IMR-90 (cell line): ENCODE measurements at regions not wholly inside any gene's neighbourhood (a gene's known extent, or its start where the extent isn't known, plus 50 kb on each side); places are given as distances from the start of the nearest gene placed in this dataset.

Experiments
- ATAC-seq: fragments of 200-7000 bp; cut with Tn5 transposase; 2 replicates; pipeline ENCODE4 v1.9.1; 2020; ENCODE audit warnings: low read depth, mild to moderate bottlenecking, moderate library complexity
- BruUV-seq: library from RNA; stranded (reverse); fragments of 400-500 nt; replicated peaks from 2 replicates; lab custom pipeline; 2021; lab: Mats Ljungman, UMichigan
- CTCF ChIA-PET: fragments of 300-600 bp; formaldehyde crosslinking; extraction: SDS; loops from one replicate; lab custom pipeline; 2021; ENCODE audit warnings: antibody characterized with exemption; lab: Yijun Ruan, JAX
- POLR2A ChIA-PET: fragments of 300-600 bp; sonication (Branson Sonifier 250); formaldehyde crosslinking; loops from one replicate; lab custom pipeline; 2022; ENCODE audit warnings: antibody characterized with exemption; ENCODE audit not compliant: unreplicated experiment; lab: Charles Lee
- DNase-seq: peaks from one replicate; pipeline ENCODE4 v3.0.0; 2013
- H2AFZ ChIP-seq: replicated peaks from 2 replicates; pipeline ENCODE3; 2013; ENCODE audit warnings: low read length, mild to moderate bottlenecking; ENCODE audit not compliant: poor library complexity
- H2AK5ac ChIP-seq: 2 replicates; pipeline ENCODE4 v1.6.1; 2013; ENCODE audit warnings: low read depth, low read length, inconsistent platforms
- H2AK9ac ChIP-seq: replicated peaks from 2 replicates; pipeline ENCODE3; 2013; ENCODE audit warnings: mild to moderate bottlenecking, low read depth, low read length, moderate library complexity; ENCODE audit not compliant: poor library complexity
- H2BK120ac ChIP-seq: 2 replicates; pipeline ENCODE4 v1.6.1; 2013; ENCODE audit warnings: low read depth, low read length, inconsistent platforms
- H2BK15ac ChIP-seq: 3 replicates; pipeline ENCODE4 v1.6.1; 2013; ENCODE audit warnings: low read depth, low read length, inconsistent platforms
- H2BK20ac ChIP-seq: 2 replicates; pipeline ENCODE4 v1.6.1; 2013; ENCODE audit warnings: low read depth, mild to moderate bottlenecking, inconsistent platforms, low read length, moderate library complexity
- H2BK5ac ChIP-seq: 2 replicates; pipeline ENCODE4 v1.6.1; 2013; ENCODE audit warnings: mild to moderate bottlenecking, low read depth, low read length, inconsistent platforms; ENCODE audit not compliant: poor library complexity, severe bottlenecking
- H3K14ac ChIP-seq: replicated peaks from 2 replicates; pipeline ENCODE4 v1.6.1; 2013; ENCODE audit warnings: low read depth, low read length, inconsistent platforms
- H3K18ac ChIP-seq: 2 replicates; pipeline ENCODE4 v1.6.1; 2013; ENCODE audit warnings: low read depth, low read length, control low read depth
- H3K23ac ChIP-seq: 2 replicates; pipeline ENCODE4 v1.6.1; 2013; ENCODE audit warnings: low read depth, low read length, inconsistent platforms
- H3K27ac ChIP-seq: 2 replicates; pipeline ENCODE4 v1.5.1; 2013; ENCODE audit warnings: mild to moderate bottlenecking, control low read depth, low read length; ENCODE audit not compliant: insufficient read depth
- H3K27me3 ChIP-seq: 2 replicates; pipeline ENCODE4 v1.6.1; 2013; ENCODE audit warnings: low read length; ENCODE audit not compliant: control insufficient read depth, insufficient read depth
- H3K36me3 ChIP-seq: 2 replicates; pipeline ENCODE4 v1.6.1; 2013; ENCODE audit warnings: low read length, mixed read lengths; ENCODE audit not compliant: control insufficient read depth, insufficient read depth
- H3K4ac ChIP-seq: 2 replicates; pipeline ENCODE4 v1.6.1; 2013; ENCODE audit warnings: low read depth, low read length, inconsistent platforms
- H3K4me1 ChIP-seq: 2 replicates; pipeline ENCODE4 v1.6.1; 2013; ENCODE audit warnings: low read length, mixed read lengths; ENCODE audit not compliant: control insufficient read depth, insufficient read depth
- H3K4me2 ChIP-seq: 2 replicates; pipeline ENCODE4 v1.6.1; 2013; ENCODE audit warnings: low read depth, mild to moderate bottlenecking, control low read depth, low read length, moderate library complexity
- H3K4me3 ChIP-seq: 2 replicates; pipeline ENCODE4 v1.5.1; 2013; ENCODE audit warnings: low read depth, mild to moderate bottlenecking, control low read depth, low read length, moderate library complexity; ENCODE audit not compliant: insufficient read depth
- H3K56ac ChIP-seq: 2 replicates; pipeline ENCODE4 v1.6.1; 2013; ENCODE audit warnings: low read length, inconsistent platforms; ENCODE audit not compliant: insufficient read depth; ENCODE audit errors: extremely low read depth
- H3K79me1 ChIP-seq, 2 experiments: 2 replicates each; pipeline ENCODE4 v1.6.1; 2013; ENCODE audit warnings: low read length in 2 of 2, inconsistent platforms in 1 of 2, low read depth in 1 of 2
- H3K9ac ChIP-seq: 2 replicates; pipeline ENCODE4 v1.6.1; 2013; ENCODE audit warnings: low read depth, low read length, control low read depth
- H3K9me1 ChIP-seq: 2 replicates; pipeline ENCODE4 v1.6.1; 2013; ENCODE audit warnings: low read length, inconsistent platforms; ENCODE audit not compliant: insufficient read depth
- H3K9me3 ChIP-seq: 2 replicates; pipeline ENCODE4 v1.6.1; 2013; ENCODE audit warnings: low read length; ENCODE audit not compliant: control insufficient read depth, insufficient read depth
- H4K20me1 ChIP-seq: 2 replicates; pipeline ENCODE4 v1.6.1; 2013; ENCODE audit warnings: low read length, inconsistent platforms; ENCODE audit not compliant: insufficient read depth
- H4K5ac ChIP-seq: 2 replicates; pipeline ENCODE4 v1.6.1; 2013; ENCODE audit warnings: mild to moderate bottlenecking, low read depth, low read length, control low read depth
- H4K8ac ChIP-seq, 2 experiments: 2 replicates each; pipeline ENCODE4 v1.6.1; 2013; ENCODE audit warnings: low read depth in 2 of 2, low read length in 2 of 2, control low read depth in 1 of 2, inconsistent platforms in 1 of 2
- H4K91ac ChIP-seq: 2 replicates; pipeline ENCODE4 v1.6.1; 2013; ENCODE audit warnings: low read depth, low read length, inconsistent platforms; ENCODE audit not compliant: insufficient read depth
- CEBPB ChIP-seq: IDR thresholded peaks from 2 replicates; pipeline ENCODE4 v1.6.1; 2012; ENCODE audit warnings: low read depth, low read length, improper control_type of control experiment
- CTCF ChIP-seq: conservative IDR thresholded peaks from 2 replicates; pipeline ENCODE4 v1.5.1; 2012; ENCODE audit warnings: mild to moderate bottlenecking, low read depth, low read length, improper control_type of control experiment
- FOS ChIP-seq: fragments of 150-350 bp; IDR thresholded peaks from 2 replicates; pipeline ENCODE4 v1.6.1; 2016; ENCODE audit warnings: low read depth, low read length
- MAFK ChIP-seq: IDR thresholded peaks from 2 replicates; pipeline ENCODE4 v1.6.1; 2012; ENCODE audit warnings: low read depth, low read length, improper control_type of control experiment
- MAZ ChIP-seq: IDR thresholded peaks from 2 replicates; pipeline ENCODE4 v1.6.1; 2012; ENCODE audit warnings: low read depth, mild to moderate bottlenecking, low read length, improper control_type of control experiment, moderate library complexity, borderline replicate concordance
- MXI1 ChIP-seq: IDR thresholded peaks from 2 replicates; pipeline ENCODE4 v1.6.1; 2012; ENCODE audit warnings: low read depth, mild to moderate bottlenecking, low read length, moderate library complexity, borderline replicate concordance
- NFE2L2 ChIP-seq: fragments of 150-350 bp; IDR thresholded peaks from 2 replicates; pipeline ENCODE4 v1.6.1; 2016; ENCODE audit warnings: low read depth, mild to moderate bottlenecking, low read length
- POLR2A ChIP-seq: IDR thresholded peaks from 2 replicates; pipeline ENCODE4 v1.6.1; 2012; ENCODE audit warnings: mild to moderate bottlenecking, low read depth, low read length
- RAD21 ChIP-seq: IDR thresholded peaks from 2 replicates; pipeline ENCODE4 v1.6.1; 2012; ENCODE audit warnings: low read length, improper control_type of control experiment
- RFX5 ChIP-seq: IDR thresholded peaks from 2 replicates; pipeline ENCODE4 v1.8.0; 2012; ENCODE audit warnings: low read depth, mild to moderate bottlenecking, low read length, moderate library complexity
- SMC3 ChIP-seq: fragments of 150-350 bp; IDR thresholded peaks from 2 replicates; pipeline ENCODE4 v1.6.1; 2016; ENCODE audit warnings: low read depth, mild to moderate bottlenecking, antibody characterized with exemption, low read length, moderate library complexity
- WGBS, 2 experiments: methylation state at CpG; one replicate each; pipeline versions ENCODE4 v1.1.5 to v1.1.7; 2013; ENCODE audit warnings: missing lambda C conversion rate in 2 of 2; ENCODE audit not compliant: insufficient read length in 1 of 2; ENCODE audit errors: extremely low coverage in 2 of 2; 5-methylcytosine and 5-hydroxymethylcytosine counted together
- dilution Hi-C: fragments of 300-500 bp; cut with HindIII; formaldehyde crosslinking; loops from one replicate; pipeline ENCODE4 v1.14.3; 2018; ENCODE audit warnings: low sequenced_read_pairs; ENCODE audit not compliant: unreplicated experiment
- in situ Hi-C: fragments of 300-500 bp; cut with MboI; formaldehyde crosslinking; loops from 3 replicates; pipeline ENCODE4 v1.14.3; 2019; ENCODE audit warnings: low sequenced_read_pairs, inconsistent platforms, mixed read lengths
- intact Hi-C: fragments of 100-400 bp; cut with micrococcal nuclease; formaldehyde crosslinking; loops from 2 replicates; pipeline ENCODE4 v1.10.0; 2022
- TF ChIP-seq, protein P1 (sequence below): fragments of 150-350 bp; IDR thresholded peaks from 2 replicates; pipeline ENCODE4 v1.6.1; 2016; ENCODE audit warnings: low read depth, mild to moderate bottlenecking, low read length, moderate library complexity, borderline replicate concordance
- TF ChIP-seq, protein P2 (sequence below): fragments of 150-350 bp; IDR thresholded peaks from 2 replicates; pipeline ENCODE4 v1.6.1; 2017; ENCODE audit warnings: mild to moderate bottlenecking, antibody characterized with exemption, low read length, low read depth

GRCh38 chrX:20350596-20350995 lies 83.9 kb upstream of the RPS6KA3 start:
- POLR2A ChIA-PET, result no interaction called here
- no TSS peak for BruUV-seq

More at GRCh38 chrX:20350596-20350995, 83.9 kb upstream of the RPS6KA3 start:
- no CpG with 5 or more reads among the region's 3 CpGs for WGBS, 2 experiments
- TF ChIP-seq MAFK, result no peak
- TF ChIP-seq RFX5, result no peak
- TF ChIP-seq, protein P1, sequence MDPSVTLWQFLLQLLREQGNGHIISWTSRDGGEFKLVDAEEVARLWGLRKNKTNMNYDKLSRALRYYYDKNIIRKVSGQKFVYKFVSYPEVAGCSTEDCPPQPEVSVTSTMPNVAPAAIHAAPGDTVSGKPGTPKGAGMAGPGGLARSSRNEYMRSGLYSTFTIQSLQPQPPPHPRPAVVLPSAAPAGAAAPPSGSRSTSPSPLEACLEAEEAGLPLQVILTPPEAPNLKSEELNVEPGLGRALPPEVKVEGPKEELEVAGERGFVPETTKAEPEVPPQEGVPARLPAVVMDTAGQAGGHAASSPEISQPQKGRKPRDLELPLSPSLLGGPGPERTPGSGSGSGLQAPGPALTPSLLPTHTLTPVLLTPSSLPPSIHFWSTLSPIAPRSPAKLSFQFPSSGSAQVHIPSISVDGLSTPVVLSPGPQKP, result no peak
- TF ChIP-seq CEBPB, result no peak
- no peak for TF ChIP-seq POLR2A
- no peak for TF ChIP-seq MAZ
- TF ChIP-seq MXI1, result no peak
- TF ChIP-seq CTCF, result no peak
- no peak for TF ChIP-seq SMC3
- TF ChIP-seq NFE2L2, result no peak
- no peak for TF ChIP-seq RAD21
- TF ChIP-seq FOS, result no peak
- TF ChIP-seq, protein P2, sequence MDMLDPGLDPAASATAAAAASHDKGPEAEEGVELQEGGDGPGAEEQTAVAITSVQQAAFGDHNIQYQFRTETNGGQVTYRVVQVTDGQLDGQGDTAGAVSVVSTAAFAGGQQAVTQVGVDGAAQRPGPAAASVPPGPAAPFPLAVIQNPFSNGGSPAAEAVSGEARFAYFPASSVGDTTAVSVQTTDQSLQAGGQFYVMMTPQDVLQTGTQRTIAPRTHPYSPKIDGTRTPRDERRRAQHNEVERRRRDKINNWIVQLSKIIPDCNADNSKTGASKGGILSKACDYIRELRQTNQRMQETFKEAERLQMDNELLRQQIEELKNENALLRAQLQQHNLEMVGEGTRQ, result no peak
- no peak overlapping the region for H2BK5ac ChIP-seq
- no peaks in the 10 kb centered on the region for H4K20me1 ChIP-seq
- CTCF ChIA-PET, result no interaction called here
- peaks cover 3% of the 10 kb centered on the region for H3K27me3 ChIP-seq
- in situ Hi-C loops, result no loop called here
- no peak overlapping the region for H4K8ac ChIP-seq
- intact Hi-C loops, result no loop called here
- no peaks in the 10 kb centered on the region for H3K9me1 ChIP-seq
- no peaks in the 10 kb centered on the region for H3K36me3 ChIP-seq
- no peak for ATAC-seq
- no peak overlapping the region for H3K4ac ChIP-seq
- dilution Hi-C loops, result no loop called here
- no peak overlapping the region for H3K27ac ChIP-seq
- no peak overlapping the region for H2AK5ac ChIP-seq
- H2BK15ac ChIP-seq, result no peak overlapping the region
- H3K4me1 ChIP-seq, result no peaks in the 10 kb centered on the region
- no peak overlapping the region for H3K4me3 ChIP-seq
- no peak overlapping the region for H3K56ac ChIP-seq
- H2AFZ ChIP-seq, result no peak overlapping the region
- H2AK9ac ChIP-seq, result no peak overlapping the region
- H3K9me3 ChIP-seq, result no peaks in the 10 kb centered on the region
- no peak overlapping the region for H3K23ac ChIP-seq
- H3K79me1 ChIP-seq, result no peaks in the 10 kb centered on the region
- H4K5ac ChIP-seq, result no peak overlapping the region
- H3K18ac ChIP-seq, result no peak overlapping the region
- H2BK120ac ChIP-seq, result no peak overlapping the region
- no peak overlapping the region for H3K14ac ChIP-seq
- no peak overlapping the region for H3K9ac ChIP-seq
- H4K91ac ChIP-seq, result no peak overlapping the region
- DNase-seq, result no peak
- no peak overlapping the region for H2BK20ac ChIP-seq
- no peak overlapping the region for H3K4me2 ChIP-seq
